PC-9 (cell line): ENCODE measurements at regions not wholly inside any gene's neighbourhood (a gene's known extent, or its start where the extent isn't known, plus 50 kb on each side); places are given as distances from the start of the nearest gene placed in this dataset.

Experiments
- BruUV-seq: library from RNA; stranded (reverse); fragments of 400-500 nt; replicated peaks from 2 replicates; lab custom pipeline; 2021; lab: Mats Ljungman, UMichigan
- CTCF ChIA-PET: fragments of 300-600 bp; sonication (Branson Sonifier 250); formaldehyde crosslinking; loops from one replicate; lab custom pipeline; 2022; ENCODE audit warnings: antibody characterized with exemption; lab: Charles Lee
- POLR2A ChIA-PET: fragments of 300-600 bp; sonication (Branson Sonifier 250); formaldehyde crosslinking; loops from one replicate; lab custom pipeline; 2022; ENCODE audit warnings: antibody characterized with exemption; ENCODE audit not compliant: unreplicated experiment; lab: Charles Lee
- DNase-seq, 2 experiments: peaks; one replicate each; pipeline versions ENCODE4 v3.0.0 to v3.0.0-alpha.2; 2015 to 2022; ENCODE audit warnings: mixed read lengths in 1 of 2
- H2AFZ ChIP-seq: fragments of 200-600 bp; sonication (generic); 2 replicates; pipeline ENCODE4 v1.8.1; 2017; ENCODE audit warnings: antibody characterized with exemption
- H3F3A ChIP-seq: fragments of 200-600 bp; sonication (generic); 2 replicates; pipeline ENCODE4 v1.8.1; 2017; ENCODE audit warnings: antibody characterized with exemption, mild to moderate bottlenecking, low read depth; ENCODE audit not compliant: insufficient read depth
- H3K27ac ChIP-seq: fragments of 200-600 bp; sonication (generic); 2 replicates; pipeline ENCODE4 v1.6.1; 2016; ENCODE audit warnings: mixed run types
- H3K27me3 ChIP-seq: fragments of 200-600 bp; sonication (generic); 2 replicates; pipeline ENCODE4 v1.6.1; 2016; ENCODE audit warnings: low read depth, mixed run types; ENCODE audit not compliant: insufficient read depth
- H3K36me3 ChIP-seq: fragments of 200-600 bp; sonication (generic); 2 replicates; pipeline ENCODE4 v1.6.1; 2016; ENCODE audit warnings: low read depth, mixed run types
- H3K4me1 ChIP-seq: fragments of 200-600 bp; sonication (generic); replicated peaks from 2 replicates; pipeline ENCODE4 v1.6.1; 2016; ENCODE audit warnings: mixed run types; ENCODE audit not compliant: insufficient read depth
- H3K4me2 ChIP-seq: fragments of 200-600 bp; sonication (generic); 2 replicates; pipeline ENCODE4 v1.6.1; 2017; ENCODE audit warnings: mixed run types
- H3K4me3 ChIP-seq: fragments of 200-600 bp; sonication (generic); 2 replicates; pipeline ENCODE4 v1.6.1; 2016; ENCODE audit warnings: mixed run types
- H3K79me2 ChIP-seq: fragments of 200-600 bp; sonication (generic); 2 replicates; pipeline ENCODE4 v1.6.1; 2017; ENCODE audit warnings: low read depth, mixed run types
- H3K9me2 ChIP-seq: fragments of 200-600 bp; sonication (generic); 2 replicates; pipeline ENCODE4 v1.8.1; 2017; ENCODE audit warnings: mild to moderate bottlenecking; ENCODE audit not compliant: insufficient read depth
- H3K9me3 ChIP-seq: fragments of 200-600 bp; sonication (generic); 2 replicates; pipeline ENCODE4 v1.8.1; 2016; ENCODE audit warnings: low read depth; ENCODE audit not compliant: insufficient read depth
- H4K20me1 ChIP-seq: fragments of 200-600 bp; sonication (generic); 2 replicates; pipeline ENCODE4 v1.8.1; 2017; ENCODE audit not compliant: insufficient read depth
- EZH2 ChIP-seq: fragments of 200-600 bp; sonication (generic); IDR thresholded peaks from 2 replicates; pipeline ENCODE4 v1.8.0; 2017; ENCODE audit warnings: antibody characterized with exemption, low read depth
- intact Hi-C: fragments of 100-400 bp; cut with micrococcal nuclease; formaldehyde crosslinking; loops from one replicate; pipeline ENCODE4 v1.10.0; 2022; ENCODE audit not compliant: unreplicated experiment
- TF ChIP-seq, protein P1 (sequence below): fragments of 200-600 bp; sonication (generic); conservative IDR thresholded peaks from 2 replicates; pipeline ENCODE4 v1.6.1; 2017; ENCODE audit warnings: mixed run types, antibody characterized with exemption, mild to moderate bottlenecking, moderate library complexity

DNA sequence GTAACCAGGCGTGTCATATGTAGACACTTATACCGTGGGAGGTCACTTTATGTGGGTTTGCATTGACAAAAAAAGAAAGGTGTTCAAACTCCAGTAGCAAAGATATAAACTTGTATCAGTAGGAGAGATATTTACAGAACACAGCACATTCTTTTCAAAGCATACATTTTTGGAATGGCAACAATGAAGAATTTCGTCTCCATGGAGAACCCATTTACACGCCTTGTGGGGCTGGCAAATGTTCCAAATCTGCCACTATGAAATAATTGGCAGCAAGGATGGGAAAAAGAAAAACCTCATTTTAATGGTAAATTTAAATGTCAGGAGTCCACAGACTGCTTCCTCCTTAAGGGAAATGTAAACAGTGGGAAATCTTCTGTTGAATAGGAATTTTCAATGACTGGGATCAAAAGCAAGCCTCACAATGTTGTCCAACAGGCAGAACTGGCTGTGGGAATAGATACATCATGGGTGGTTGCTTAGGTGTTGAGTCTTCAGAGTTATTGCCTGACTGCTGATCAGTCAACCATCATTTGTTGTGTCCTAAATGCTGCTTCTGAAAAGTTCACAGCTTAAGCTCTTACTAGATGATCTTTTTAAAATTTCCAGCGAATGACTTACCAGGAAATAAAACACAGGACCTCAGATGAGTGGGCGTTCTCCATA lies 256.6 kb upstream of the SEMA3C start:
- H3K4me3 ChIP-seq = no peak overlapping the region
- CTCF ChIA-PET = no interaction called here
- no TSS peak for BruUV-seq
- H3K27ac ChIP-seq = no peak overlapping the region
- H3F3A ChIP-seq = no peaks in the 10 kb centered on the region
- no peaks in the 10 kb centered on the region for H3K27me3 ChIP-seq
- DNase-seq = peak; percentile 36 to 70
- peaks cover 13% of the 10 kb centered on the region; the same call in 1 of the 2 replicates for H3K4me1 ChIP-seq
- no peak overlapping the region for H3K4me2 ChIP-seq
- 0 out of 2 replicates have a peak, but pooled peaks cover 5% of the 10 kb centered on the region for H3K9me3 ChIP-seq
- no peaks in the 10 kb centered on the region for H3K9me2 ChIP-seq
- H2AFZ ChIP-seq = peak overlapping the region; percentile 49; the same call in 1 of the 2 replicates
- H3K36me3 ChIP-seq = no peaks in the 10 kb centered on the region
- TF ChIP-seq, protein P1, sequence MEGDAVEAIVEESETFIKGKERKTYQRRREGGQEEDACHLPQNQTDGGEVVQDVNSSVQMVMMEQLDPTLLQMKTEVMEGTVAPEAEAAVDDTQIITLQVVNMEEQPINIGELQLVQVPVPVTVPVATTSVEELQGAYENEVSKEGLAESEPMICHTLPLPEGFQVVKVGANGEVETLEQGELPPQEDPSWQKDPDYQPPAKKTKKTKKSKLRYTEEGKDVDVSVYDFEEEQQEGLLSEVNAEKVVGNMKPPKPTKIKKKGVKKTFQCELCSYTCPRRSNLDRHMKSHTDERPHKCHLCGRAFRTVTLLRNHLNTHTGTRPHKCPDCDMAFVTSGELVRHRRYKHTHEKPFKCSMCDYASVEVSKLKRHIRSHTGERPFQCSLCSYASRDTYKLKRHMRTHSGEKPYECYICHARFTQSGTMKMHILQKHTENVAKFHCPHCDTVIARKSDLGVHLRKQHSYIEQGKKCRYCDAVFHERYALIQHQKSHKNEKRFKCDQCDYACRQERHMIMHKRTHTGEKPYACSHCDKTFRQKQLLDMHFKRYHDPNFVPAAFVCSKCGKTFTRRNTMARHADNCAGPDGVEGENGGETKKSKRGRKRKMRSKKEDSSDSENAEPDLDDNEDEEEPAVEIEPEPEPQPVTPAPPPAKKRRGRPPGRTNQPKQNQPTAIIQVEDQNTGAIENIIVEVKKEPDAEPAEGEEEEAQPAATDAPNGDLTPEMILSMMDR = no peak
- no peak for TF ChIP-seq EZH2
- intact Hi-C loops = loop anchor here (2.0 to 5.0 kb wide), 2 partner anchors 107 to 253 kb away; no protein-coding TSS in a partner anchor
- H4K20me1 ChIP-seq = no peaks in the 10 kb centered on the region
- H3K79me2 ChIP-seq = no peaks in the 10 kb centered on the region
- POLR2A ChIA-PET = no interaction called here

DNA sequence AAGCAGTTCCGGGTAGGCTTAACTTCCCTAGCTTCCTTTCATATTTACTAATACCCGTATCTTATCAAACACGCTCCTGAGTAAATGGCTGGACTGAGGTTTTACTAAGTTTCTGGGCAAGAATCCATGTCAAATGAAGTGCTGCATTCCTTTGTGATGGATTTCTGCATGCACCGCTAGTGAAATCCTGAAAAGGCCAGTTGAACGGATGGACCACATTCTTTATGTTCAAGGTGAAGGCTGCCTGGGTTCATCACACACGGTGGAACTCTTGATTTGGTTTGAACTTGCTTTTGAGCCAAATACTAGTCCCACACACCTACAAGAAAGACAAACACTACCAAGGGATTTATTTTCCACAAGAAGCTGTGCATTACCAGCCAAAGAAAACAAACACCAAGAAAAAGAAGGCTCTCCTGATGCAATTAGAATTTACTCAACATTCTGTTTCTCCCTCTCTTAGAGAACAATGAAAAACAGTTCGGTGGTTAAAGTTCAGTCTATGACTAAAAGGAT lies 255.0 kb upstream of the SEMA3C start:
- intact Hi-C loops = loop anchor here (2.0 to 5.0 kb wide), 2 partner anchors 232 to 251 kb away; no protein-coding TSS in a partner anchor
- Histone ChIP-seq H3K4me2 (no peak overlapping the region), H4K20me1 (no peaks in the 10 kb centered on the region), H3K4me1 (peaks cover 13% of the 10 kb centered on the region; the same call in 1 of the 2 replicates), H3K27me3 (no peaks in the 10 kb centered on the region), H3F3A (no peaks in the 10 kb centered on the region), H2AFZ (peak overlapping the region; percentile 30; the same call in 1 of the 2 replicates), H3K9me2 (no peaks in the 10 kb centered on the region), H3K9me3 (0 out of 2 replicates have a peak, but pooled peaks cover 5% of the 10 kb centered on the region), H3K79me2 (no peaks in the 10 kb centered on the region), H3K36me3 (no peaks in the 10 kb centered on the region), H3K27ac (no peak overlapping the region), H3K4me3 (no peak overlapping the region)
- no peak for TF ChIP-seq EZH2
- TF ChIP-seq, protein P1 = no peak
- POLR2A ChIA-PET = no interaction called here
- CTCF ChIA-PET = no interaction called here
- BruUV-seq = no TSS peak
- DNase-seq = peak in 1 of 2 experiments; percentile 48

DNA sequence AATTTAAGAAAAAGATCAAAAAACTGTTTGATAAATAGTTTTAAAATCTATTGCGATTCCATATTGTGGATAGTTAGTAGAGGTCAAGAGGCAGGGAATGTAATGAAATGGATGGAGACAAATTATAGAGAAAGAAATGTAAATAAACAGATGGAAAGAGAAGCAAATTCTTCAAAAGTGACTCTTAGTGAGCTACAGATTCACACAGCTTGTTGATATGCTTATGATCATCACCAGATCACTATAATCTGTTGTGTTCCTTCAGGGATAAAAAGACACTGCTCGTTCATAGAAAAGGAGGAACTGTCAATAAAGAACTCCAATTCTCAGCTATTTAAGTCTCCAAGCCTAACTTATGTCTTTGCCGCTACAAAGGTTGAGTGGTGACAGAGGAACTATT lies 251.4 kb upstream of the SEMA3C start:
- H3K9me2 ChIP-seq = peaks cover 4% of the 10 kb centered on the region; the same call in 1 of the 2 replicates
- 0 out of 2 replicates have a peak, but pooled peaks cover 5% of the 10 kb centered on the region for H3K9me3 ChIP-seq
- H3K4me3 ChIP-seq = no peak overlapping the region
- no peaks in the 10 kb centered on the region for H3K79me2 ChIP-seq
- H3F3A ChIP-seq = no peaks in the 10 kb centered on the region
- DNase-seq = no peak
- H3K27ac ChIP-seq = no peak overlapping the region
- H3K27me3 ChIP-seq = no peaks in the 10 kb centered on the region
- POLR2A ChIA-PET = no interaction called here
- H3K4me2 ChIP-seq = no peak overlapping the region
- H4K20me1 ChIP-seq = no peaks in the 10 kb centered on the region
- no peaks in the 10 kb centered on the region for H3K36me3 ChIP-seq
- intact Hi-C loops = loop anchor here (5.0 kb wide), 1 partner anchor 228 kb away; no protein-coding TSS in a partner anchor
- peaks cover 5% of the 10 kb centered on the region; the same call in 1 of the 2 replicates for H3K4me1 ChIP-seq
- no TSS peak for BruUV-seq
- no peak overlapping the region for H2AFZ ChIP-seq
- TF ChIP-seq, protein P1 = no peak
- TF ChIP-seq EZH2 = no peak
- CTCF ChIA-PET = no interaction called here
